HL-60 (cell line): ENCODE measurements at regions not wholly inside any gene's neighbourhood (a gene's known extent, or its start where the extent isn't known, plus 50 kb on each side); places are given as distances from the start of the nearest gene placed in this dataset.

ENCODE experiments used
- DNase-seq, 2 experiments: peaks; one replicate each; pipeline ENCODE4 v3.0.0-alpha.2; 2010 to 2020; ENCODE audit warnings: low read depth in 1 of 2, low spot score in 1 of 2
- H3K27ac ChIP-seq: fragments of 250-450 bp; sonication (Bioruptor Pico); replicated peaks from 2 replicates; pipeline ENCODE4 v1.5.1; 2020; ENCODE audit warnings: mild to moderate bottlenecking, moderate library complexity
- H3K27me3 ChIP-seq: fragments of 250-450 bp; sonication (Bioruptor Pico); 2 replicates; pipeline ENCODE4 v1.5.1; 2021; ENCODE audit warnings: mild to moderate bottlenecking, moderate library complexity; ENCODE audit not compliant: insufficient read depth, poor library complexity, severe bottlenecking
- H3K4me3 ChIP-seq: replicated peaks from 2 replicates; pipeline ENCODE4 v1.5.1; 2011; ENCODE audit warnings: mild to moderate bottlenecking, control low read depth, low read length; ENCODE audit not compliant: insufficient read depth
- GABPA ChIP-seq: IDR thresholded peaks from 2 replicates; pipeline ENCODE4 v1.6.1; 2012; ENCODE audit warnings: low read depth
- POLR2AphosphoS5 ChIP-seq: IDR thresholded peaks from 2 replicates; pipeline ENCODE4 v1.6.1; 2012; ENCODE audit warnings: low read depth
- SPI1 ChIP-seq: IDR thresholded peaks from 2 replicates; pipeline ENCODE4 v1.6.1; 2012; ENCODE audit warnings: low read depth, mild to moderate bottlenecking, borderline replicate concordance
- TF ChIP-seq, protein P1 (sequence below): IDR thresholded peaks from one replicate; pipeline ENCODE4 v1.5.1; 2011; ENCODE audit warnings: low read length, control low read depth, inconsistent platforms; ENCODE audit not compliant: insufficient read depth
- TF ChIP-seq, protein P2 (sequence below): IDR thresholded peaks from 2 replicates; pipeline ENCODE4 v1.6.1; 2012; ENCODE audit warnings: low read depth; ENCODE audit not compliant: insufficient replicate concordance

DNA sequence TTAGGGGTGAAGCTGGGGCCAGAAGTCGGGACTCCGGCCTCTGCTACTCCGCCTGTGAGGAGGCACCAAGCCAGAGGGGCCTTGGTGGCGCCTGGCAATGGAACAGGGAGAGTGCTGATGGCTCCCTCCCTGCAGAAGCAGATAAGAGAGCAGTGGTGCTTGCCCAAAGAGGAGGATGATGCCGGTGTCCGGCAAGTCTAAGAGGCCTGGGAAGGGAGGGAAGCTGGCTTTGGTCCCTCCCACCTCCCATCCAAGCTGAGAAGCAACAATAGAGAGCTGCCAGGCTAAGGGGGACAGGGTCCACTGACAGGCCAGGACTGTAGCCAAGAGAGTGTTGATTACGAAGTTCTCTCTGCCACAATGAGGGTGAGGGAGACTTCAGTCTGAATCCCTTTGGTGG lies 479.5 kb downstream of the TNS1 start:
- no peak overlapping the region for H3K27ac ChIP-seq
- no peak for DNase-seq
- no peak overlapping the region for H3K4me3 ChIP-seq
- no peaks in the 10 kb centered on the region for H3K27me3 ChIP-seq
- TF ChIP-seq, protein P1, sequence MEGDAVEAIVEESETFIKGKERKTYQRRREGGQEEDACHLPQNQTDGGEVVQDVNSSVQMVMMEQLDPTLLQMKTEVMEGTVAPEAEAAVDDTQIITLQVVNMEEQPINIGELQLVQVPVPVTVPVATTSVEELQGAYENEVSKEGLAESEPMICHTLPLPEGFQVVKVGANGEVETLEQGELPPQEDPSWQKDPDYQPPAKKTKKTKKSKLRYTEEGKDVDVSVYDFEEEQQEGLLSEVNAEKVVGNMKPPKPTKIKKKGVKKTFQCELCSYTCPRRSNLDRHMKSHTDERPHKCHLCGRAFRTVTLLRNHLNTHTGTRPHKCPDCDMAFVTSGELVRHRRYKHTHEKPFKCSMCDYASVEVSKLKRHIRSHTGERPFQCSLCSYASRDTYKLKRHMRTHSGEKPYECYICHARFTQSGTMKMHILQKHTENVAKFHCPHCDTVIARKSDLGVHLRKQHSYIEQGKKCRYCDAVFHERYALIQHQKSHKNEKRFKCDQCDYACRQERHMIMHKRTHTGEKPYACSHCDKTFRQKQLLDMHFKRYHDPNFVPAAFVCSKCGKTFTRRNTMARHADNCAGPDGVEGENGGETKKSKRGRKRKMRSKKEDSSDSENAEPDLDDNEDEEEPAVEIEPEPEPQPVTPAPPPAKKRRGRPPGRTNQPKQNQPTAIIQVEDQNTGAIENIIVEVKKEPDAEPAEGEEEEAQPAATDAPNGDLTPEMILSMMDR, result no peak
- TF ChIP-seq SPI1, result no peak

- no peak for TF ChIP-seq SPI1
- Histone ChIP-seq H3K27ac (no peak overlapping the region), H3K4me3 (no peak overlapping the region), H3K27me3 (no peaks in the 10 kb centered on the region)
- peak in 1 of 2 experiments; percentile 8 for DNase-seq
Measured at GRCh38 chr2:217521820-217522219, 481.0 kb downstream of the TNS1 start.

DNA sequence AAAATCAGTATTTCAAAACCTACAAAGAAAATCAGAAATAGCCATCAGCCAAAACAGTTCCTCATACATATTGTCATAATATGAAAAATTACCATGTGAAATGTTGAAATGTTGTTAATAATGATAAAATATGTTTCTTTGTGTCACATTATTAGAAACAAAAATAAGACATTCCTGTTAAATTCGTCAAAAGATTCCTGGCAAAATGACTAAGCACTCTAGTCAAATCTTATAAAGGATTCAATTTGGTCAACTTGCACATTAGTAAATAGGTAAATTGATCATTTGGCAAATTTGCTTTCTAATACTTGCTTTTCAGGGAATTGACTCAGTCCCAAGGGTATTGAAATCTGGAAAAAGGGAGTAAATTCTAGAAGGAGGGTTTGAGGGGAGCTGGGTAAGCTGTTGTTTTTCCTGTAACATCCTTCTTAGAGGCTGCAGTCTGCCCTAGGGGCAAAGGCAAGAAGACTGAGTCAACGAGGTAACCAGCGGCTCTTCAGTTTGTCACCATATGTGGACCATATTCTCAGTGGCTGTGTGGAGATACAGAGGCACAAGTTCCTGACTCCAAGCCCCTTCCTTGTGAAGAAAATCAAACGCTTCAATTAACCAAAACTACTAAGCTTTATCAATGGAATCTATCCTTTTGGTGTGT lies 482.3 kb downstream of the TNS1 start:
- Histone ChIP-seq H3K4me3 (no peak overlapping the region), H3K27me3 (no peaks in the 10 kb centered on the region), H3K27ac (no peak overlapping the region)
- TF ChIP-seq, protein P1, result no peak
- TF ChIP-seq POLR2AphosphoS5, result no peak
- no peak for DNase-seq

GRCh38 chr2:217517402-217517801 lies 485.4 kb downstream of the TNS1 start:
- no peak for DNase-seq
- H3K27me3 ChIP-seq, result no peaks in the 10 kb centered on the region

More at GRCh38 chr2:217517402-217517801, 485.4 kb downstream of the TNS1 start:
- no peak overlapping the region for H3K27ac ChIP-seq
- TF ChIP-seq, protein P2, sequence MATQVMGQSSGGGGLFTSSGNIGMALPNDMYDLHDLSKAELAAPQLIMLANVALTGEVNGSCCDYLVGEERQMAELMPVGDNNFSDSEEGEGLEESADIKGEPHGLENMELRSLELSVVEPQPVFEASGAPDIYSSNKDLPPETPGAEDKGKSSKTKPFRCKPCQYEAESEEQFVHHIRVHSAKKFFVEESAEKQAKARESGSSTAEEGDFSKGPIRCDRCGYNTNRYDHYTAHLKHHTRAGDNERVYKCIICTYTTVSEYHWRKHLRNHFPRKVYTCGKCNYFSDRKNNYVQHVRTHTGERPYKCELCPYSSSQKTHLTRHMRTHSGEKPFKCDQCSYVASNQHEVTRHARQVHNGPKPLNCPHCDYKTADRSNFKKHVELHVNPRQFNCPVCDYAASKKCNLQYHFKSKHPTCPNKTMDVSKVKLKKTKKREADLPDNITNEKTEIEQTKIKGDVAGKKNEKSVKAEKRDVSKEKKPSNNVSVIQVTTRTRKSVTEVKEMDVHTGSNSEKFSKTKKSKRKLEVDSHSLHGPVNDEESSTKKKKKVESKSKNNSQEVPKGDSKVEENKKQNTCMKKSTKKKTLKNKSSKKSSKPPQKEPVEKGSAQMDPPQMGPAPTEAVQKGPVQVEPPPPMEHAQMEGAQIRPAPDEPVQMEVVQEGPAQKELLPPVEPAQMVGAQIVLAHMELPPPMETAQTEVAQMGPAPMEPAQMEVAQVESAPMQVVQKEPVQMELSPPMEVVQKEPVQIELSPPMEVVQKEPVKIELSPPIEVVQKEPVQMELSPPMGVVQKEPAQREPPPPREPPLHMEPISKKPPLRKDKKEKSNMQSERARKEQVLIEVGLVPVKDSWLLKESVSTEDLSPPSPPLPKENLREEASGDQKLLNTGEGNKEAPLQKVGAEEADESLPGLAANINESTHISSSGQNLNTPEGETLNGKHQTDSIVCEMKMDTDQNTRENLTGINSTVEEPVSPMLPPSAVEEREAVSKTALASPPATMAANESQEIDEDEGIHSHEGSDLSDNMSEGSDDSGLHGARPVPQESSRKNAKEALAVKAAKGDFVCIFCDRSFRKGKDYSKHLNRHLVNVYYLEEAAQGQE, result no peak
- TF ChIP-seq, protein P1, result no peak
- TF ChIP-seq GABPA (no peak), POLR2AphosphoS5 (no peak), SPI1 (no peak)
- H3K4me3 ChIP-seq, result no peak overlapping the region
